A673 (cell line): ENCODE measurements at regions not wholly inside any gene's neighbourhood (a gene's known extent, or its start where the extent isn't known, plus 50 kb on each side); places are given as distances from the start of the nearest gene placed in this dataset.

Source experiments
- CTCF ChIP-seq: fragments of 300-800, 200-600 bp; sonication (generic); conservative IDR thresholded peaks from 2 replicates; pipeline ENCODE4 v1.5.1; 2017; ENCODE audit warnings: low read depth, mild to moderate bottlenecking, antibody characterized with exemption, low read length, moderate library complexity, mixed read lengths
- EZH2 ChIP-seq: fragments of 200-600 bp; sonication (generic); IDR thresholded peaks from 2 replicates; pipeline ENCODE4 v1.6.1; 2017; ENCODE audit warnings: borderline replicate concordance, low read depth, mild to moderate bottlenecking, mixed read lengths, antibody characterized with exemption, low read length; ENCODE audit not compliant: poor library complexity, severe bottlenecking

DNA sequence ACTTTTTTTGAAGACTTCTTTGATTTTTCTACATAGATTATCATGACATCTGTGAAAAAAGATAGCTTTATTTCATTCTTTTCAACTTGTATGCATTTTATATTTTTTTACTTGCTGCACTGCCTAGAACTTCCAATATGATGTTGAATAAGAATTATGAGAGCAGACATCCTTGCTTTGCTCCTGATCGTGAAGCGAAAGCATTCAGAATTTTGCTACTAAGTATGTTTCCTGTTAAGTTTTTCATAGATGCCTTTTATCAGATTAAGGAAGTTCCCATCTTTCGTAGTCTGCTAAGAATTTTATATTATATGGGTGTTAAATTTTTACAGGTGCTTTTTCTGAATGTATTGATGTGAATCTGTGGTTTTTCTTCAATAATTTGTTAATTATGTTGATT lies 163.4 kb upstream of the GADL1 start:
- TF ChIP-seq CTCF (no peak), EZH2 (no peak)
